ENCODE measurements at regions not wholly inside any gene's neighbourhood (a gene's known extent, or its start where the extent isn't known, plus 50 kb on each side); places are given as distances from the start of the nearest gene placed in this dataset.

DNA sequence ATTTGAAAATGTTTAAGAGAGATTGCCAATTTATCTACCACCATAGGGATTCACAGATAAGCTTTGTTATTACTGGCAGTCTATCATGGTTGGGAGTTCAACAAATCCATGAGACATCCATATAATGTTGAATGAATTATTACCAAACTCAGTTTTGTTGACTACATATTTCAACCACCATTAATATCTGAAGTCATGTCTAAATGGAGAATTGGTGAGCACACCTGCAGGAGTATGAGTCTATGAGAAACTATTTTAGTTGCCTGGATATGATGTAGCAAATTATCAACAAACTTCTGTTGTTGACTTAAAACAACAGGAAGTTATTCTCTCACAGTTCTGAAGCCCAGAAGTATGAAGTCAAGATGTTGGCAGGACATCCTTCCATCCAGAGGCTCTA lies 126.8 kb upstream of the FBXL7 start:
- intact Hi-C loops (cut with micrococcal nuclease): no loop called here
- H3K27me3 ChIP-seq (ENCODE audit: low read depth): no peaks in the 10 kb centered on the region
- TF ChIP-seq, protein P1, sequence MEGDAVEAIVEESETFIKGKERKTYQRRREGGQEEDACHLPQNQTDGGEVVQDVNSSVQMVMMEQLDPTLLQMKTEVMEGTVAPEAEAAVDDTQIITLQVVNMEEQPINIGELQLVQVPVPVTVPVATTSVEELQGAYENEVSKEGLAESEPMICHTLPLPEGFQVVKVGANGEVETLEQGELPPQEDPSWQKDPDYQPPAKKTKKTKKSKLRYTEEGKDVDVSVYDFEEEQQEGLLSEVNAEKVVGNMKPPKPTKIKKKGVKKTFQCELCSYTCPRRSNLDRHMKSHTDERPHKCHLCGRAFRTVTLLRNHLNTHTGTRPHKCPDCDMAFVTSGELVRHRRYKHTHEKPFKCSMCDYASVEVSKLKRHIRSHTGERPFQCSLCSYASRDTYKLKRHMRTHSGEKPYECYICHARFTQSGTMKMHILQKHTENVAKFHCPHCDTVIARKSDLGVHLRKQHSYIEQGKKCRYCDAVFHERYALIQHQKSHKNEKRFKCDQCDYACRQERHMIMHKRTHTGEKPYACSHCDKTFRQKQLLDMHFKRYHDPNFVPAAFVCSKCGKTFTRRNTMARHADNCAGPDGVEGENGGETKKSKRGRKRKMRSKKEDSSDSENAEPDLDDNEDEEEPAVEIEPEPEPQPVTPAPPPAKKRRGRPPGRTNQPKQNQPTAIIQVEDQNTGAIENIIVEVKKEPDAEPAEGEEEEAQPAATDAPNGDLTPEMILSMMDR (IDR thresholded peaks at IDR 0.05; ENCODE audit: borderline replicate concordance): no peak
- no peak overlapping the region for H3K27ac ChIP-seq (replicated peaks)
- H3K9me3 ChIP-seq (replicated peaks): no peaks in the 10 kb centered on the region
- no peak overlapping the region for H3K4me3 ChIP-seq
- no peak for DNase-seq
- H3K36me3 ChIP-seq: no peaks in the 10 kb centered on the region
- peaks cover 5% of the 10 kb centered on the region for H3K4me1 ChIP-seq

DNA sequence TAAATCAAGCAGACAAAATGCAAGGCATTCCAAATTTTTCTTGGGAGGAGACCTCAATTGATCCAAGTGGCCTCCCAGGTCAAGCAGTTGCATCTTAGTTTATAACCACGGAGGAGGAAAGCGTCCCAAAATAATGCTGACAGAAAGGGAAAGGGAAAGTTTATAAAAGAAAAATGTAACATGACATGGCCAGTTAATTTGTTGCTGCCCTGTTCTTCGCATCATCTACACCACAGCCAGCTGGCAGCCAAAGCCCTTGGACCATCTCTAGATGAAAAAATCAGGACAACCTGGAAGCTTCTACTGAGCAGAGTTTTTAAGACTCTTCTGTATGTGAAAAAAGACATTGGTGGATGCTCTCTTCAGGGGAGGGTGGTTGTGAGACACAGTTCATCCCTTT lies 128.8 kb upstream of the FBXL7 start:
- no peak for DNase-seq
- H3K27ac ChIP-seq (replicated peaks): no peak overlapping the region
- TF ChIP-seq, protein P1 (IDR thresholded peaks at IDR 0.05; ENCODE audit: borderline replicate concordance): no peak
- no peaks in the 10 kb centered on the region for H3K9me3 ChIP-seq (replicated peaks)
- no peak overlapping the region for H3K4me3 ChIP-seq
- H3K27me3 ChIP-seq (ENCODE audit: low read depth): no peaks in the 10 kb centered on the region
- intact Hi-C loops (cut with micrococcal nuclease): no loop called here
- H3K36me3 ChIP-seq: no peaks in the 10 kb centered on the region
- peaks cover 25% of the 10 kb centered on the region for H3K4me1 ChIP-seq

DNA sequence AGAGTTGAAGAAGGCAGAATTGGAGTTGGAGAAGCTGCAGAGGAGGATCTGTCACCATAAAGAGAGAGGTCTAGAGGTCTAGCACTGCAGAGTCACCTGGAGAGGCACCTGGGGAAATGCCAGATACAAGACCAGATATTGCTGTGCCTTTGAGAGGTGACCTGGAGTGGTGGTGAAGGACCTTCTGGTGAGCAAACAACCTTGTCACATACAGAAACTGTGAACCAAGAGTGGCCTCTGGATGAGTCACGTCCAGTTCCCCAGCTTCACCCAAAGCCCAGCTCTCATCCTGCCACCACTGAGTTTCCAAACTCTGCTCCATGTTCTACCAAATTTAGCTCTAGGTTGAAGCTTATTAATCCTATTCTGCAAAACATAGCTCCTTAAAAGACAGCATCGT lies 131.1 kb upstream of the FBXL7 start:
- no peak overlapping the region for H3K27ac ChIP-seq (replicated peaks)
- no peaks in the 10 kb centered on the region for H3K27me3 ChIP-seq (ENCODE audit: low read depth)
- H3K4me3 ChIP-seq: no peak overlapping the region
- peaks cover 27% of the 10 kb centered on the region for H3K4me1 ChIP-seq
- DNase-seq: no peak
- no peaks in the 10 kb centered on the region for H3K9me3 ChIP-seq (replicated peaks)
- no peaks in the 10 kb centered on the region for H3K36me3 ChIP-seq
- intact Hi-C loops (cut with micrococcal nuclease): no loop called here
- TF ChIP-seq, protein P1 (IDR thresholded peaks at IDR 0.05; ENCODE audit: borderline replicate concordance): no peak

DNA sequence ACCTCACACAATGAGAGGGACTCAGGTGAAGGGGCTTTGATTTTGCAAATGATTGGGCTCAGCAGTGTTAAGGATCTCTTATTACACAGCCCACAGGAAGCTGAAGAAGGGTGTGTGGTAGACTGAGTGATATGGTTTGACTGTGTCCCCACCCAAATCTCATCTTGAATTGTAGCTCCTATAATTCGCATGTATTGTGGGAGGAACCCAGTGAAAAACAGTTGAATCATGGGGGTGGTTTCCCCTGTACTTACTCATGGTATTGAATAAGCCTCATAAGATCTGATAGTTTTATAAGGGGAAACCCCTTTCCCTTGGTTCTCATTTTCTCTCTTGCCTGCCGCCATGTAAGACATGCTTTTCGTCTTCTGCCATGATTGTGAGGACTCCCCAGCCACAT lies 132.5 kb upstream of the FBXL7 start:
- H3K36me3 ChIP-seq: no peaks in the 10 kb centered on the region
- DNase-seq: no peak
- H3K4me3 ChIP-seq: no peak overlapping the region
- TF ChIP-seq, protein P1 (IDR thresholded peaks at IDR 0.05; ENCODE audit: borderline replicate concordance): no peak
- H3K27me3 ChIP-seq (ENCODE audit: low read depth): no peaks in the 10 kb centered on the region
- intact Hi-C loops (cut with micrococcal nuclease): no loop called here
- peak overlapping the region; percentile 69 for H3K27ac ChIP-seq (replicated peaks)
- H3K4me1 ChIP-seq: peaks cover 27% of the 10 kb centered on the region
- H3K9me3 ChIP-seq (replicated peaks): no peaks in the 10 kb centered on the region

DNA sequence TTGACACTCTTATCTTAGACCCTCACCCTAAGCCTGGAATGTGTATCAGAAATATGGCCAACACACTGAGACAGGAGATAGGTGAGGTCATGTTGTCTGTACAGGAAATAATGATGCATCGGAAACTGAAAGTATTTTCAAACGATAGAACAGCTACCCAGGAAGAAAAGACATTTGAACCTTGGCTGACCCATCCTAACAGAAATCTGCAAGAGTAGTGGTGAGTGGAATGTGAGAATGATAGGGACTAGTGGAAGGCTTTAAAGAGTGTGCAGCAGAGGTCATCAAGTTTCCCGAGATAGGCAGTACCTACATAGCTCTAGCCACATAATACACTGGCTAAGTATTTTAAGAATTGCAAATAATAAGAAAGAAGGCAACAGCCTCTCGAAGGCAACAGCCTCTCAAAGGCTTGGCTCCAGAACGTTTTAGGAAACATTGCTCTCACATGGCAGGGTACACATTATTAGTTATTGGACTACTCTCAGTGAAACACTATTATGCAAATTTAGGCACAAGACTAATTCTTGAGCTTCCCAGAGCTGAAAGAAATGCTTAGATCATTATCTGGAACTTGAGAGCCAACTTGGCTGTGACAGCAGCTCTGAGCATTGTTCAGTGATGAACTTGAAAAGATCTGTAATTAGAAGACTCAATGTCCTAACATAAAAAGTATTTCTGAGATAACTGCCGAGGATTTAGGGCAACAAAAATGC lies 133.1 kb upstream of the FBXL7 start:
- H3K4me3 ChIP-seq: peak overlapping the region; percentile 24
- intact Hi-C loops (cut with micrococcal nuclease): no loop called here

More for the DNA sequence above, 133.1 kb upstream of the FBXL7 start:
- H3K27me3 ChIP-seq (ENCODE audit: low read depth): no peaks in the 10 kb centered on the region
- H3K36me3 ChIP-seq: no peaks in the 10 kb centered on the region
- H3K4me1 ChIP-seq: peaks cover 27% of the 10 kb centered on the region
- no peak for DNase-seq
- TF ChIP-seq, protein P1 (IDR thresholded peaks at IDR 0.05; ENCODE audit: borderline replicate concordance): no peak
- H3K27ac ChIP-seq (replicated peaks): peak overlapping the region; percentile 69
- H3K9me3 ChIP-seq (replicated peaks): no peaks in the 10 kb centered on the region
